ENCODE measurements at regions not wholly inside any gene's neighbourhood (a gene's known extent, or its start where the extent isn't known, plus 50 kb on each side); places are given as distances from the start of the nearest gene placed in this dataset.

DNA sequence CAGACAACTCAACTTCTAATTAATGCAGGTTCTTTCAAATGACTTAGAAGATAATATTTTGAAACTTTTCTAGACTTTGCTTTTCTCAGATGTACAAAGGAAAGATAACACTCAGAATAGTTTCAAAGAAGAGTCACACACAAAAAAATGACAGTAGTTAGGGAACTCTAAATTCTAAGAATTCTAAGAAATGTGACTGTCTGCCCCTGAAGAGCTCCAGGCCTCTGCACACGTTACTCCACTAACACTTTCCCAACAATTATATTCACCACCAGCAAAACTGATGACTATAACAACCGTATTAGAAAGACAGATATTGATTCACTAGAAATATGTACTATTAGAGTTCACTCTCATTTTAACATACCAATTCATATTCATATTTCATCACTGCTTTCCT is 133.3 kb upstream of the SMLR1 start:
- 70% methylated on average over 2 of the region's 2 CpGs for WGBS
- no peak for TF ChIP-seq POLR2AphosphoS5 (IDR thresholded peaks at IDR 0.05)
- TF ChIP-seq, protein P1, sequence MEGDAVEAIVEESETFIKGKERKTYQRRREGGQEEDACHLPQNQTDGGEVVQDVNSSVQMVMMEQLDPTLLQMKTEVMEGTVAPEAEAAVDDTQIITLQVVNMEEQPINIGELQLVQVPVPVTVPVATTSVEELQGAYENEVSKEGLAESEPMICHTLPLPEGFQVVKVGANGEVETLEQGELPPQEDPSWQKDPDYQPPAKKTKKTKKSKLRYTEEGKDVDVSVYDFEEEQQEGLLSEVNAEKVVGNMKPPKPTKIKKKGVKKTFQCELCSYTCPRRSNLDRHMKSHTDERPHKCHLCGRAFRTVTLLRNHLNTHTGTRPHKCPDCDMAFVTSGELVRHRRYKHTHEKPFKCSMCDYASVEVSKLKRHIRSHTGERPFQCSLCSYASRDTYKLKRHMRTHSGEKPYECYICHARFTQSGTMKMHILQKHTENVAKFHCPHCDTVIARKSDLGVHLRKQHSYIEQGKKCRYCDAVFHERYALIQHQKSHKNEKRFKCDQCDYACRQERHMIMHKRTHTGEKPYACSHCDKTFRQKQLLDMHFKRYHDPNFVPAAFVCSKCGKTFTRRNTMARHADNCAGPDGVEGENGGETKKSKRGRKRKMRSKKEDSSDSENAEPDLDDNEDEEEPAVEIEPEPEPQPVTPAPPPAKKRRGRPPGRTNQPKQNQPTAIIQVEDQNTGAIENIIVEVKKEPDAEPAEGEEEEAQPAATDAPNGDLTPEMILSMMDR (IDR thresholded peaks at IDR 0.05): no peak
- no peak for TF ChIP-seq POLR2A (IDR thresholded peaks at IDR 0.05)
- no peak for DNase-seq (ENCODE audit: low spot score)
- Histone ChIP-seq H3K36me3 (no peaks in the 10 kb centered on the region), H3K27ac (no peak overlapping the region), H3K27me3 (replicated peaks; ENCODE audit: insufficient read depth) (no peaks in the 10 kb centered on the region), H3K4me1 (replicated peaks) (no peaks in the 10 kb centered on the region), H3K4me3 (no peak overlapping the region), H3K9me3 (no peaks in the 10 kb centered on the region)
- intact Hi-C loops (cut with DNase I): loop anchor here (10.0 kb wide), 1 partner anchor 59 kb away; no protein-coding TSS in a partner anchor

DNA sequence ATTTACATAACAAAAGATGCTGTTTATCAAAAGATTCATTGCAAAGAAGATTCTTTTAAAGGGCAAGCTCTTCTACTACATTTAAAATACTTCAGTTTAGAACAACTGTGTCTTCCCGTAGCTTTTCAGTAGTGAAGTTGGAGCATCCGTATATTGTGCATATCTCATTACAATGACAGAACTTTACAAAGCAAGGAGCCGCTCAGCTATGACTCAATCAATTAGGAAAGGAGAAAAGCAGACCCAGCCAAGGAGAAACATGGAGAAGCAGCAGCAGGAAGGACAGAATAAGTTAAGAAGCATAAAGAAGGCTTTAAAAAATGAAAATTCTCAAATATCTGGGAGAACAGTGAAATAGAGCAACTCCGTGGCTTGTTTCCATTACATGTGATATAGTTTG is 132.6 kb upstream of the SMLR1 start:
- DNase-seq (ENCODE audit: low spot score): no peak
- Histone ChIP-seq H3K36me3 (no peaks in the 10 kb centered on the region), H3K27ac (no peak overlapping the region), H3K27me3 (replicated peaks; ENCODE audit: insufficient read depth) (no peaks in the 10 kb centered on the region), H3K4me3 (no peak overlapping the region), H3K9me3 (no peaks in the 10 kb centered on the region), H3K4me1 (replicated peaks) (no peaks in the 10 kb centered on the region)
- intact Hi-C loops (cut with DNase I): loop anchor here (10.0 kb wide), 1 partner anchor 60 kb away; no protein-coding TSS in a partner anchor
- TF ChIP-seq POLR2AphosphoS5 (IDR thresholded peaks at IDR 0.05) (no peak), POLR2A (IDR thresholded peaks at IDR 0.05) (no peak)
- TF ChIP-seq, protein P1 (IDR thresholded peaks at IDR 0.05): no peak
- WGBS: 88% methylated on average over 4 of the region's 4 CpGs

DNA sequence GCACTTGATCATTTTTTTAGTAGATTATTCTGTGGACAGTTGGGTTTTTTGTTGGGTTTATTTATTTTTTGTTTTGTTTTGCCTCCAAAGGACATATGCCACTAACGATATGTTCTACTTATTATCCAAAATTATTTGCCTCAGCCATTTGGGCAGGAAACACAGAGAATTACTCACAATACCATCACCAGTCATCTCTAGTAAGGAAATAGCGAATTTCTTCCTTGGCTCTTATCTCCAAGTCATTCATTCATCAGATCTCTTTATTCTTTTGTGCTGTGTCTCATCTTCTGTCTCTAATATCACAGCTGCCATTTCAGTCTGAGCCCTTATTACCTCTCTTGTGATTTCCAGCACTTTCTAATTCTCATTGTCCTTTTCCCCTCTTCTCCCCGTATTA is 130.4 kb upstream of the SMLR1 start:
- 72% methylated on average over 3 of the region's 3 CpGs for WGBS
- no peak for DNase-seq (ENCODE audit: low spot score)
- no peaks in the 10 kb centered on the region for H3K4me1 ChIP-seq (replicated peaks)
- H3K27ac ChIP-seq: no peak overlapping the region
- H3K4me3 ChIP-seq: no peak overlapping the region
- H3K27me3 ChIP-seq (replicated peaks; ENCODE audit: insufficient read depth): no peaks in the 10 kb centered on the region
- H3K9me3 ChIP-seq: no peaks in the 10 kb centered on the region
- no peaks in the 10 kb centered on the region for H3K36me3 ChIP-seq
- intact Hi-C loops (cut with DNase I): loop anchor here (10.0 kb wide), 1 partner anchor 62 kb away; no protein-coding TSS in a partner anchor
- TF ChIP-seq, protein P1 (IDR thresholded peaks at IDR 0.05): no peak
- TF ChIP-seq POLR2AphosphoS5 (IDR thresholded peaks at IDR 0.05) (no peak), POLR2A (IDR thresholded peaks at IDR 0.05) (no peak)

DNA sequence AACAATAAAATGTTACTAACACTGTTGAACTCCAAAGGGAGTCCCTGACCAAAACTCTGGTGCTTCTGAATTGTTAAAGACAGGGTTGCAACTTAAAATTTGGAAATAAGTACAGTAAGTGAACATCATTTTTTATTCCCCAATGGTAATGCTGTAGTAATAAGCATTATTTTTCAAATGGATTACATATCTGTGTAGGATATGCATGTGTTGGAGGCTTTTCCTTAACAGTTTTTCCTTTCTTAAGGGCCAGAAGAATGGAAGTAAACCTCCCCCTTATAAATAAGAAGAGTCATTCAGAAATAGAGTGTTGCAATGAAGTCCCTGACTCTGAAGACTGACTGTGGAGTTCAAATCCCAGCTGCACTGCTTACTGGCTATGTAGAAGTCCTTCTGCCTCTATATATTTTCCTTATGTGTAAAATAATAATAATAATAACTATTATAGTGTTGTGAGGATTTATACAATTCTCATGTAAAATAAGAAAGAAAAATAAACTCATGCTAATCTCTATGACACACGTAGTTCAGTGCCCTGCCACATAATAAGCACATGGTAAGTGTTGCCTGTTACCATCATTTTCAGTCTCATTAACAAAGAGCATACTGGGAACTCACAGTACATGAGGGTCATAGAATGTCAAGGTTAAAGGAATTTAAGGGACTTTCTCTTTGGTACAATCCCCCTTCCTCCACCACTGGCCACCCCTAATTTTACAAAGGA is 129.8 kb upstream of the SMLR1 start:
- intact Hi-C loops (cut with DNase I): loop anchor here (10.0 kb wide), 1 partner anchor 63 kb away; no protein-coding TSS in a partner anchor
- no peaks in the 10 kb centered on the region for H3K36me3 ChIP-seq
- 28% methylated on average over 1 of the region's 1 CpG for WGBS
- no peak for DNase-seq (ENCODE audit: low spot score)
- H3K27ac ChIP-seq: no peak overlapping the region
- no peaks in the 10 kb centered on the region for H3K27me3 ChIP-seq (replicated peaks; ENCODE audit: insufficient read depth)
- TF ChIP-seq, protein P1 (IDR thresholded peaks at IDR 0.05): no peak
- TF ChIP-seq POLR2AphosphoS5 (IDR thresholded peaks at IDR 0.05): no peak
- no peak for TF ChIP-seq POLR2A (IDR thresholded peaks at IDR 0.05)
- H3K9me3 ChIP-seq: no peaks in the 10 kb centered on the region
- H3K4me3 ChIP-seq: no peak overlapping the region
- no peaks in the 10 kb centered on the region for H3K4me1 ChIP-seq (replicated peaks)

All from prostate gland (tissue), 2 donors.